HG03103 (cell line): ENCODE measurements at regions not wholly inside any gene's neighbourhood (a gene's known extent, or its start where the extent isn't known, plus 50 kb on each side); places are given as distances from the start of the nearest gene placed in this dataset.
"Not testable (repeated sequence)": the region's sequence is repeated elsewhere in the genome, so short reads cannot be mapped to it uniquely, and the experiment has no call there.

ENCODE experiments used
- ATAC-seq: cut with Tn5 transposase; IDR thresholded peaks from one replicate; pipeline ENCODE4 v1.9.1; 2021; ENCODE audit warnings: low read depth; ENCODE audit not compliant: unreplicated experiment

GRCh38 chr7:80019809-80020207 lies 114.8 kb upstream of the GNAI1 start:
- ATAC-seq = not testable (repeated sequence)

- ATAC-seq = peak; percentile 95
Measured at GRCh38 chr7:80018941-80019808, 115.5 kb upstream of the GNAI1 start.

- no peak for ATAC-seq
Measured at GRCh38 chr7:80017101-80017698, 117.4 kb upstream of the GNAI1 start.

GRCh38 chr7:80014511-80014910 lies 120.1 kb upstream of the GNAI1 start:
- no peak for ATAC-seq

- no peak for ATAC-seq
Measured at GRCh38 chr7:80008039-80008438, 126.6 kb upstream of the GNAI1 start.

- no peak for ATAC-seq
Measured at GRCh38 chr7:80002865-80003264, 131.8 kb upstream of the GNAI1 start.

- ATAC-seq = no peak
Measured at GRCh38 chr7:79998363-79998762, 136.3 kb upstream of the GNAI1 start.

- ATAC-seq = no peak
Measured at GRCh38 chr7:79997345-79997744, 137.3 kb upstream of the GNAI1 start.

- not testable (repeated sequence) for ATAC-seq
Measured at GRCh38 chr7:79995741-79996140, 138.9 kb upstream of the GNAI1 start.

GRCh38 chr7:79988653-79989052 lies 146.0 kb upstream of the GNAI1 start:
- ATAC-seq = no peak

GRCh38 chr7:79984210-79984609 lies 150.4 kb upstream of the GNAI1 start:
- ATAC-seq = no peak

- ATAC-seq = no peak
Measured at GRCh38 chr7:79982141-79982770, 152.4 kb upstream of the GNAI1 start.

- no peak for ATAC-seq
Measured at GRCh38 chr7:79980376-79980775, 154.3 kb upstream of the GNAI1 start.

- ATAC-seq = no peak
Measured at GRCh38 chr7:79979437-79979836, 155.2 kb upstream of the GNAI1 start.

GRCh38 chr7:79977481-79977880 lies 157.2 kb upstream of the GNAI1 start:
- no peak for ATAC-seq

- not testable (repeated sequence) for ATAC-seq
Measured at GRCh38 chr7:79976711-79977020, 158.0 kb upstream of the GNAI1 start.

GRCh38 chr7:79975986-79976710 lies 158.5 kb upstream of the GNAI1 start:
- ATAC-seq = not testable (repeated sequence)

GRCh38 chr7:79973455-79973854 lies 161.2 kb upstream of the GNAI1 start:
- ATAC-seq = no peak

- ATAC-seq = no peak
Measured at GRCh38 chr7:79971058-79971457, 163.6 kb upstream of the GNAI1 start.

GRCh38 chr7:79968894-79969293 lies 165.7 kb upstream of the GNAI1 start:
- no peak for ATAC-seq

GRCh38 chr7:79968077-79968648 lies 166.5 kb upstream of the GNAI1 start:
- no peak for ATAC-seq
